Stomach (tissue), 4 donors: ENCODE measurements at regions not wholly inside any gene's neighbourhood (a gene's known extent, or its start where the extent isn't known, plus 50 kb on each side); places are given as distances from the start of the nearest gene placed in this dataset.

ENCODE experiments used
- EP300 ChIP-seq: sonication (generic); formaldehyde crosslinking; IDR thresholded peaks from one replicate; pipeline ENCODE4 v1.6.1; 2017; ENCODE audit warnings: antibody characterized with exemption
- POLR2A ChIP-seq, 4 donors: fragments of 450-650 bp; IDR thresholded peaks; one replicate each; pipeline ENCODE4 v1.6.1; 2016; ENCODE audit warnings: antibody characterized with exemption in 4 of 4, control low read depth in 2 of 4, mild to moderate bottlenecking in 1 of 4, moderate library complexity in 1 of 4
- POLR2AphosphoS5 ChIP-seq, 3 donors: sonication (generic); formaldehyde crosslinking; IDR thresholded peaks; one replicate each; pipeline ENCODE4 v1.6.1; 2016; ENCODE audit warnings: antibody characterized with exemption in 3 of 3
- TF ChIP-seq, protein P1 (sequence below), 7 experiments: fragments of 450-650 bp in 4 of 7; fragments of 200-600 bp in 3 of 7; sonication (generic) in 3 of 7; IDR thresholded peaks; one replicate each; pipeline ENCODE4 v1.5.1; 2016 to 2019; ENCODE audit warnings: antibody characterized with exemption in 7 of 7, control low read depth in 2 of 7, mild to moderate bottlenecking in 1 of 7

DNA sequence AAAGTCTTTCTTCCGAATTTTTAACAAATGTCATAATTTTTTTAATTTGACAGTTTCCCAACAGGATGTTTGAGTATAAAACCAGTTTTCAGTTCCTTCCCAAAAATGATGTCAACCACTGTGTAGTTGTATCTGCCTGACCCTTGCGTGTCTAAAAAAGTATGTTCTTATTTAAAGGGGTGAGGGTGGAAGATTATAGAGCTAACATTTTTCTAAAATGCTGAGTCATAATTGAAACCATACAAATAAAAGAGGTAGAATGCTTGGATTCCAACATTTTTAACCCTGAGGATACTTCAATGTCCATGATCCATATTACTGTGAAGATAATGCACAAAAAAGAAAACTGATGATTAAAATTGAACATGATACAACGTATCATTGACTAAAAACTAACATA, 1388.8 kb downstream of the UQCRFS1 start:
- TF ChIP-seq, protein P1, sequence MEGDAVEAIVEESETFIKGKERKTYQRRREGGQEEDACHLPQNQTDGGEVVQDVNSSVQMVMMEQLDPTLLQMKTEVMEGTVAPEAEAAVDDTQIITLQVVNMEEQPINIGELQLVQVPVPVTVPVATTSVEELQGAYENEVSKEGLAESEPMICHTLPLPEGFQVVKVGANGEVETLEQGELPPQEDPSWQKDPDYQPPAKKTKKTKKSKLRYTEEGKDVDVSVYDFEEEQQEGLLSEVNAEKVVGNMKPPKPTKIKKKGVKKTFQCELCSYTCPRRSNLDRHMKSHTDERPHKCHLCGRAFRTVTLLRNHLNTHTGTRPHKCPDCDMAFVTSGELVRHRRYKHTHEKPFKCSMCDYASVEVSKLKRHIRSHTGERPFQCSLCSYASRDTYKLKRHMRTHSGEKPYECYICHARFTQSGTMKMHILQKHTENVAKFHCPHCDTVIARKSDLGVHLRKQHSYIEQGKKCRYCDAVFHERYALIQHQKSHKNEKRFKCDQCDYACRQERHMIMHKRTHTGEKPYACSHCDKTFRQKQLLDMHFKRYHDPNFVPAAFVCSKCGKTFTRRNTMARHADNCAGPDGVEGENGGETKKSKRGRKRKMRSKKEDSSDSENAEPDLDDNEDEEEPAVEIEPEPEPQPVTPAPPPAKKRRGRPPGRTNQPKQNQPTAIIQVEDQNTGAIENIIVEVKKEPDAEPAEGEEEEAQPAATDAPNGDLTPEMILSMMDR (IDR thresholded peaks at IDR 0.05): no peak
- TF ChIP-seq POLR2AphosphoS5 (IDR thresholded peaks at IDR 0.05) (no peak), POLR2A (IDR thresholded peaks at IDR 0.05) (no peak), EP300 (no peak)
